ENCODE measurements at regions not wholly inside any gene's neighbourhood (a gene's known extent, or its start where the extent isn't known, plus 50 kb on each side); places are given as distances from the start of the nearest gene placed in this dataset.

DNA sequence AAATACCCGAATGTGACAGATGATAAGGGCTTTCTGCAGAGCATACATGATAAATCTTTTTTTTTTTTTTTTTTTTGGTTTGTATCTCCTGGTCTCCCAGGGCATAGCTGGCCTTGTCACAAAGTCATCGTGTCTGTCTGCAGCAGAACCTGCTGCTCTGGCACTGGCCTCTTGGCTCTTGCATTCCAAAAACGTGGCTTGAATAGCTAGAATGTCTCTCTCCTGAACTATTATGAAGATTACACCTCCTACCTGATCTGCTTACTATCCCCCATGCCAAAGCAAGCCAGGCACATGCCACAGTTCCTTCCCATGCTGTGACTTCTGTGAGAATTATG is 50.4 kb upstream of the SCRG1 start:
- Histone ChIP-seq H3K4me1 (ENCODE audit: control insufficient read depth in 3 of 3, insufficient read depth in 3 of 3, low read length in 3 of 3) (peaks cover 6 to 18% (median 12%) of the 10 kb centered on the region in 3 donors), H3K36me3 (ENCODE audit: control insufficient read depth in 3 of 3, insufficient read depth in 3 of 3, low read length in 3 of 3) (no peaks in the 10 kb centered on the region), H3K27ac (ENCODE audit: low read depth, low read length) (no peak overlapping the region), H3K27me3 (ENCODE audit: control insufficient read depth in 3 of 3, insufficient read depth in 3 of 3, low read length in 3 of 3) (no peaks in the 10 kb centered on the region), H3K4me3 (ENCODE audit: low read length in 3 of 3) (peak overlapping the region in 1 of 3 donors; percentile 6), H3K9ac (ENCODE audit: low read depth in 1 of 3, low read length in 3 of 3) (no peak overlapping the region), H3K9me3 (ENCODE audit: control insufficient read depth in 3 of 3, low read length in 3 of 3) (no peaks in the 10 kb centered on the region)

DNA sequence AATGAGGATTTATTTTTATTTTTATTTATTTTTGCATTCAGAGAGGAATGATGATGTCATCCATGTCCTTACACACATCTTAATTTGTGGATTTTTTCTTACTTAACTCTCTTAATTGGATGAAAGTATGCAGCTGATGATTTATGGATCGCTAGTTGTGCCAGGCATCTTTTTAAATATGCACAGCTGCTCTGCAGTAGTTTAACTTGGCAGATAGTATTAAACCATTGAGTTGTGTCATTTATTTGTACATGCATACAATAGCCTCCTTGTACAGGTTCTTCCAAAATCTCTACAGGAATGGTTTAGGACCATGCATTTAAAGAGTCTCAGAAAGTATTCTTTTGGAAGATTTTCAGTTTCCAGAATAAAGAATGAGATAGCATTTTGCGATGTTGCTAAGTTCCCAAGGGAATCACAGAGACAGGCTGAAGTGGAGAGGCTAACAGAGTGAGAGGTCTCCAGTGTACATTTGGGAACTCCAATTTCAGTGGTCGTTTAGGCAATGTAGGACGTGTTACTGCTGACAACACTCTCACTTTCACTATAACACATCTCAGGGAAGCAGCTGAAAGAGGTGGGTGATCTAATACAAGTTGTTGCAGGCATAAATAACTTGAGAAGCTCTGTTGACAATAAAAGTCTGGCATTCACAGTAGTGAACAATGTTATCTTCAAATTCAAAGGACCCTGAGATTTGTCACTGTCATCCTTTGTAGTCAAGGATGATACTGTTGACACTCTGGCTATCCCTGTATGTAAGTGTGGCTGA is 49.9 kb upstream of the SCRG1 start:
- peak overlapping the region in 2 of 3 donors; percentile 6 to 55 for H3K4me3 ChIP-seq (ENCODE audit: low read length in 3 of 3)
- H3K36me3 ChIP-seq (ENCODE audit: control insufficient read depth in 3 of 3, insufficient read depth in 3 of 3, low read length in 3 of 3): no peaks in the 10 kb centered on the region

More for the DNA sequence above, 49.9 kb upstream of the SCRG1 start:
- H3K27ac ChIP-seq (ENCODE audit: low read depth, low read length): no peak overlapping the region
- no peaks in the 10 kb centered on the region for H3K27me3 ChIP-seq (ENCODE audit: control insufficient read depth in 3 of 3, insufficient read depth in 3 of 3, low read length in 3 of 3)
- H3K9ac ChIP-seq (ENCODE audit: low read depth in 1 of 3, low read length in 3 of 3): peak overlapping the region in 1 of 3 donors; percentile 59
- no peaks in the 10 kb centered on the region for H3K9me3 ChIP-seq (ENCODE audit: control insufficient read depth in 3 of 3, low read length in 3 of 3)
- H3K4me1 ChIP-seq (ENCODE audit: control insufficient read depth in 3 of 3, insufficient read depth in 3 of 3, low read length in 3 of 3): peaks cover 6 to 18% (median 12%) of the 10 kb centered on the region in 3 donors

All from skeletal muscle tissue (tissue), 3 donors.